ENCODE measurements at regions not wholly inside any gene's neighbourhood (a gene's known extent, or its start where the extent isn't known, plus 50 kb on each side); places are given as distances from the start of the nearest gene placed in this dataset.

DNA sequence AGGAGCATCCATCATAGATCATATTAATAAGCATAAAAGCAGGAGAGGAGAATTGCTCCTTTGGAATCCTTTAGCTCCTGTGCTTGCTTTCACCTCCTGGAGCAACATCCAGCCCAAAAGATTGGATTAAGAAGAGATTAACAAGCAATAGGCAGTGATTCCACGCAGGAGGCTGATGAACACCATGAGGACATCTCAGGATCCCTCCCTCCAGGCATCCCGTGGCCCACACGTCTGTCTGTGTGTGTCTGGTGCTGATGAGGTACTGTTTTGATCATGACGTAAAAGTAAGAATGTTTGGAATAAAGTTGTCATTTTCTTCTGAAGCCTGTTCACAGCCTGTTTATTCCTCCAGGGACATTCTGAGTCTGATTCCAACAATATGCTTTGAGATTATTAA is 185.5 kb upstream of the MYLIP start:
- Histone ChIP-seq H4K20me1 (ENCODE audit: control insufficient read depth, insufficient read depth) (no peaks in the 10 kb centered on the region), H3K9me3 (replicated peaks; ENCODE audit: control insufficient read depth, insufficient read depth, low read length) (no peaks in the 10 kb centered on the region; the same call in 2 of the 3 replicates), H3K36me3 (ENCODE audit: control insufficient read depth in 2 of 2, insufficient read depth in 2 of 2, low read length in 1 of 2) (no peaks in the 10 kb centered on the region), H3K27me3 (replicated peaks in 1 of 2; ENCODE audit: control insufficient read depth in 2 of 2, insufficient read depth in 2 of 2, low read length in 1 of 2) (no peaks in the 10 kb centered on the region), H3K9ac (ENCODE audit: control insufficient read depth, insufficient read depth, low read length) (no peak overlapping the region), H3K4me1 (ENCODE audit: control insufficient read depth, insufficient read depth, low read length) (peaks cover 3% of the 10 kb centered on the region; the same call in 1 of the 2 replicates), H2AFZ (ENCODE audit: control insufficient read depth, low read depth, low read length) (no peak overlapping the region), H3K4me3 (no peak overlapping the region), H3K79me2 (ENCODE audit: control insufficient read depth, insufficient read depth, low read length) (no peaks in the 10 kb centered on the region), H3K27ac (ENCODE audit: control insufficient read depth, insufficient read depth) (no peak overlapping the region), H3K4me2 (ENCODE audit: control insufficient read depth, insufficient read depth) (no peak overlapping the region)
- SMC1A ChIA-PET (ENCODE audit: uncharacterized antibody, unreplicated experiment): interaction anchor here (0.7 to 1.4 kb wide), 3 partner anchors 12 to 61 kb away, joined by 3 to 4 read pairs (median 3); no protein-coding TSS in a partner anchor
- BruUV-seq (replicated peaks): no TSS peak
- CTCF ChIA-PET: interaction anchor here (0.6 to 1.2 kb wide), 2 partner anchors 9 to 32 kb away, joined by 3 read pairs; no protein-coding TSS in a partner anchor
- RAD21 ChIA-PET (ENCODE audit: unreplicated experiment): no interaction called here
- TF ChIP-seq MTA2 (IDR thresholded peaks at IDR 0.05; ENCODE audit: low read depth): no peak
- no peak for TF ChIP-seq ZNF217 (IDR thresholded peaks at IDR 0.05)
- TF ChIP-seq ASH2L (IDR thresholded peaks at IDR 0.05; ENCODE audit: borderline replicate concordance, low read depth): no peak
- TF ChIP-seq, protein P1, sequence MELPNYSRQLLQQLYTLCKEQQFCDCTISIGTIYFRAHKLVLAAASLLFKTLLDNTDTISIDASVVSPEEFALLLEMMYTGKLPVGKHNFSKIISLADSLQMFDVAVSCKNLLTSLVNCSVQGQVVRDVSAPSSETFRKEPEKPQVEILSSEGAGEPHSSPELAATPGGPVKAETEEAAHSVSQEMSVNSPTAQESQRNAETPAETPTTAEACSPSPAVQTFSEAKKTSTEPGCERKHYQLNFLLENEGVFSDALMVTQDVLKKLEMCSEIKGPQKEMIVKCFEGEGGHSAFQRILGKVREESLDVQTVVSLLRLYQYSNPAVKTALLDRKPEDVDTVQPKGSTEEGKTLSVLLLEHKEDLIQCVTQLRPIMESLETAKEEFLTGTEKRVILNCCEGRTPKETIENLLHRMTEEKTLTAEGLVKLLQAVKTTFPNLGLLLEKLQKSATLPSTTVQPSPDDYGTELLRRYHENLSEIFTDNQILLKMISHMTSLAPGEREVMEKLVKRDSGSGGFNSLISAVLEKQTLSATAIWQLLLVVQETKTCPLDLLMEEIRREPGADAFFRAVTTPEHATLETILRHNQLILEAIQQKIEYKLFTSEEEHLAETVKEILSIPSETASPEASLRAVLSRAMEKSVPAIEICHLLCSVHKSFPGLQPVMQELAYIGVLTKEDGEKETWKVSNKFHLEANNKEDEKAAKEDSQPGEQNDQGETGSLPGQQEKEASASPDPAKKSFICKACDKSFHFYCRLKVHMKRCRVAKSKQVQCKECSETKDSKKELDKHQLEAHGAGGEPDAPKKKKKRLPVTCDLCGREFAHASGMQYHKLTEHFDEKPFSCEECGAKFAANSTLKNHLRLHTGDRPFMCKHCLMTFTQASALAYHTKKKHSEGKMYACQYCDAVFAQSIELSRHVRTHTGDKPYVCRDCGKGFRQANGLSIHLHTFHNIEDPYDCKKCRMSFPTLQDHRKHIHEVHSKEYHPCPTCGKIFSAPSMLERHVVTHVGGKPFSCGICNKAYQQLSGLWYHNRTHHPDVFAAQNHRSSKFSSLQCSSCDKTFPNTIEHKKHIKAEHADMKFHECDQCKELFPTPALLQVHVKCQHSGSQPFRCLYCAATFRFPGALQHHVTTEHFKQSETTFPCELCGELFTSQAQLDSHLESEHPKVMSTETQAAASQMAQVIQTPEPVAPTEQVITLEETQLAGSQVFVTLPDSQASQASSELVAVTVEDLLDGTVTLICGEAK (IDR thresholded peaks at IDR 0.05; ENCODE audit: borderline replicate concordance): no peak
- no peak for TF ChIP-seq HDGF (IDR thresholded peaks at IDR 0.05)
- TF ChIP-seq SMC3 (IDR thresholded peaks at IDR 0.05; ENCODE audit: borderline replicate concordance, low read length): no peak
- TF ChIP-seq POLR2AphosphoS5 (IDR thresholded peaks at IDR 0.05; ENCODE audit: low read length): no peak
- no peak for TF ChIP-seq IKZF2 (IDR thresholded peaks at IDR 0.05)
- TF ChIP-seq BRCA1 (IDR thresholded peaks at IDR 0.05; ENCODE audit: low read depth, low read length): no peak
- TF ChIP-seq, protein P2, sequence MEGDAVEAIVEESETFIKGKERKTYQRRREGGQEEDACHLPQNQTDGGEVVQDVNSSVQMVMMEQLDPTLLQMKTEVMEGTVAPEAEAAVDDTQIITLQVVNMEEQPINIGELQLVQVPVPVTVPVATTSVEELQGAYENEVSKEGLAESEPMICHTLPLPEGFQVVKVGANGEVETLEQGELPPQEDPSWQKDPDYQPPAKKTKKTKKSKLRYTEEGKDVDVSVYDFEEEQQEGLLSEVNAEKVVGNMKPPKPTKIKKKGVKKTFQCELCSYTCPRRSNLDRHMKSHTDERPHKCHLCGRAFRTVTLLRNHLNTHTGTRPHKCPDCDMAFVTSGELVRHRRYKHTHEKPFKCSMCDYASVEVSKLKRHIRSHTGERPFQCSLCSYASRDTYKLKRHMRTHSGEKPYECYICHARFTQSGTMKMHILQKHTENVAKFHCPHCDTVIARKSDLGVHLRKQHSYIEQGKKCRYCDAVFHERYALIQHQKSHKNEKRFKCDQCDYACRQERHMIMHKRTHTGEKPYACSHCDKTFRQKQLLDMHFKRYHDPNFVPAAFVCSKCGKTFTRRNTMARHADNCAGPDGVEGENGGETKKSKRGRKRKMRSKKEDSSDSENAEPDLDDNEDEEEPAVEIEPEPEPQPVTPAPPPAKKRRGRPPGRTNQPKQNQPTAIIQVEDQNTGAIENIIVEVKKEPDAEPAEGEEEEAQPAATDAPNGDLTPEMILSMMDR (IDR thresholded peaks at IDR 0.05 in 2 of 3, conservative IDR thresholded peaks at IDR 0.05 in 1 of 3; ENCODE audit: control insufficient read depth in 2 of 3, extremely low read depth in 1 of 3, insufficient read depth in 1 of 3, low read depth in 3 of 3, low read length in 3 of 3): no peak
- no peak for TF ChIP-seq FOXM1 (IDR thresholded peaks at IDR 0.05; ENCODE audit: low read depth, low read length)
- in situ Hi-C loops (cut with MboI): no loop called here
- ATAC-seq (no peak), DNase-seq (ENCODE audit: low read depth, low spot score) (no peak), FAIRE-seq (no peak)
- POLR2A ChIA-PET: interaction anchor here (0.6 to 1.0 kb wide), 2 partner anchors 11 to 37 kb away, joined by 3 to 4 read pairs; no protein-coding TSS in a partner anchor
- 75% methylated on average over 3 of the region's 4 CpGs for WGBS (ENCODE audit: insufficient coverage, insufficient replicate concordance, low lambda C conversion rate, missing lambda C conversion rate)
- intact Hi-C loops (cut with micrococcal nuclease; ENCODE audit: unreplicated experiment): no loop called here

Data from GM12878 (cell line).